ENCODE measurements at regions not wholly inside any gene's neighbourhood (a gene's known extent, or its start where the extent isn't known, plus 50 kb on each side); places are given as distances from the start of the nearest gene placed in this dataset.
"Not testable (repeated sequence)": the region's sequence is repeated elsewhere in the genome, so short reads cannot be mapped to it uniquely, and the experiment has no call there.

GRCh38 chr6:131430531-131430930 is 142.5 kb upstream of the ARG1 start:
- peaks cover 12% of the 10 kb centered on the region for H3K9me3 ChIP-seq (ENCODE audit: control insufficient read depth, insufficient read depth, low read depth, low read length)
- H3K9ac ChIP-seq (ENCODE audit: low read length) = no peak overlapping the region
- no peak overlapping the region for H3K27ac ChIP-seq (ENCODE audit: low read depth, low read length)
- H3K4me3 ChIP-seq (ENCODE audit: low read depth, low read length) = no peak overlapping the region
- H3K4me1 ChIP-seq (ENCODE audit: control insufficient read depth, insufficient read depth, low read length) = no peaks in the 10 kb centered on the region; the same call in 1 of the 2 replicates
- H3K27me3 ChIP-seq (ENCODE audit: control insufficient read depth, insufficient read depth, low read length) = no peaks in the 10 kb centered on the region
- no peaks in the 10 kb centered on the region for H3K36me3 ChIP-seq (ENCODE audit: control insufficient read depth, insufficient read depth, low read length)

- Histone ChIP-seq H3K9ac (ENCODE audit: low read length) (no peak overlapping the region), H3K4me3 (ENCODE audit: low read depth, low read length) (no peak overlapping the region), H3K27me3 (ENCODE audit: control insufficient read depth, insufficient read depth, low read length) (no peaks in the 10 kb centered on the region)
Observed at GRCh38 chr6:131431718-131432117, 141.3 kb upstream of the ARG1 start.

GRCh38 chr6:131433927-131434326 is 139.1 kb upstream of the ARG1 start:
- H3K4me1 ChIP-seq (ENCODE audit: control insufficient read depth, insufficient read depth, low read length) = no peaks in the 10 kb centered on the region; the same call in 1 of the 2 replicates
- no peak overlapping the region for H3K9ac ChIP-seq (ENCODE audit: low read length)
- H3K36me3 ChIP-seq (ENCODE audit: control insufficient read depth, insufficient read depth, low read length) = no peaks in the 10 kb centered on the region
- H3K27ac ChIP-seq (ENCODE audit: low read depth, low read length) = no peak overlapping the region
- no peaks in the 10 kb centered on the region for H3K27me3 ChIP-seq (ENCODE audit: control insufficient read depth, insufficient read depth, low read length)
- no peak overlapping the region for H3K4me3 ChIP-seq (ENCODE audit: low read depth, low read length)
- peaks cover 10% of the 10 kb centered on the region for H3K9me3 ChIP-seq (ENCODE audit: control insufficient read depth, insufficient read depth, low read depth, low read length)

More at GRCh38 chr6:131431718-131432117, 141.3 kb upstream of the ARG1 start:
- H3K27ac ChIP-seq (ENCODE audit: low read depth, low read length) = no peak overlapping the region
- no peaks in the 10 kb centered on the region for H3K36me3 ChIP-seq (ENCODE audit: control insufficient read depth, insufficient read depth, low read length)
- H3K9me3 ChIP-seq (ENCODE audit: control insufficient read depth, insufficient read depth, low read depth, low read length) = peaks cover 16% of the 10 kb centered on the region
- no peaks in the 10 kb centered on the region; the same call in 1 of the 2 replicates for H3K4me1 ChIP-seq (ENCODE audit: control insufficient read depth, insufficient read depth, low read length)

- Histone ChIP-seq H3K27me3 (ENCODE audit: control insufficient read depth, insufficient read depth, low read length) (no peaks in the 10 kb centered on the region), H3K9ac (ENCODE audit: low read length) (no peak overlapping the region), H3K4me3 (ENCODE audit: low read depth, low read length) (no peak overlapping the region), H3K9me3 (ENCODE audit: control insufficient read depth, insufficient read depth, low read depth, low read length) (peaks cover 8% of the 10 kb centered on the region), H3K4me1 (ENCODE audit: control insufficient read depth, insufficient read depth, low read length) (no peaks in the 10 kb centered on the region), H3K36me3 (ENCODE audit: control insufficient read depth, insufficient read depth, low read length) (no peaks in the 10 kb centered on the region), H3K27ac (ENCODE audit: low read depth, low read length) (no peak overlapping the region)
Observed at GRCh38 chr6:131436358-131436757, 136.7 kb upstream of the ARG1 start.

GRCh38 chr6:131443014-131443413 is 130.0 kb upstream of the ARG1 start:
- Histone ChIP-seq H3K36me3 (ENCODE audit: control insufficient read depth, insufficient read depth, low read length) (no peaks in the 10 kb centered on the region), H3K9ac (ENCODE audit: low read length) (no peak overlapping the region), H3K4me3 (ENCODE audit: low read depth, low read length) (no peak overlapping the region), H3K4me1 (ENCODE audit: control insufficient read depth, insufficient read depth, low read length) (no peaks in the 10 kb centered on the region), H3K9me3 (ENCODE audit: control insufficient read depth, insufficient read depth, low read depth, low read length) (peaks cover 2% of the 10 kb centered on the region), H3K27ac (ENCODE audit: low read depth, low read length) (no peak overlapping the region), H3K27me3 (ENCODE audit: control insufficient read depth, insufficient read depth, low read length) (no peaks in the 10 kb centered on the region)

- H3K4me1 ChIP-seq (ENCODE audit: control insufficient read depth, insufficient read depth, low read length) = no peaks in the 10 kb centered on the region
- H3K36me3 ChIP-seq (ENCODE audit: control insufficient read depth, insufficient read depth, low read length) = no peaks in the 10 kb centered on the region
- peaks cover under 1% of the 10 kb centered on the region; the same call in 1 of the 2 replicates for H3K9me3 ChIP-seq (ENCODE audit: control insufficient read depth, insufficient read depth, low read depth, low read length)
Observed at GRCh38 chr6:131443514-131443913, 129.5 kb upstream of the ARG1 start.

GRCh38 chr6:131445356-131445755 is 127.7 kb upstream of the ARG1 start:
- H3K27ac ChIP-seq (ENCODE audit: low read depth, low read length); H3K4me3 ChIP-seq (ENCODE audit: low read depth, low read length); H3K4me1 ChIP-seq (ENCODE audit: control insufficient read depth, insufficient read depth, low read length); H3K9me3 ChIP-seq (ENCODE audit: control insufficient read depth, insufficient read depth, low read depth, low read length); H3K36me3 ChIP-seq (ENCODE audit: control insufficient read depth, insufficient read depth, low read length); H3K9ac ChIP-seq (ENCODE audit: low read length); H3K27me3 ChIP-seq (ENCODE audit: control insufficient read depth, insufficient read depth, low read length): not testable (repeated sequence)

More at GRCh38 chr6:131443514-131443913, 129.5 kb upstream of the ARG1 start:
- Histone ChIP-seq H3K9ac (ENCODE audit: low read length) (no peak overlapping the region), H3K4me3 (ENCODE audit: low read depth, low read length) (no peak overlapping the region), H3K27ac (ENCODE audit: low read depth, low read length) (no peak overlapping the region), H3K27me3 (ENCODE audit: control insufficient read depth, insufficient read depth, low read length) (no peaks in the 10 kb centered on the region)

GRCh38 chr6:131450861-131451260 is 122.2 kb upstream of the ARG1 start:
- Histone ChIP-seq H3K36me3 (ENCODE audit: control insufficient read depth, insufficient read depth, low read length) (no peaks in the 10 kb centered on the region), H3K27ac (ENCODE audit: low read depth, low read length) (no peak overlapping the region), H3K4me1 (ENCODE audit: control insufficient read depth, insufficient read depth, low read length) (peaks cover 11% of the 10 kb centered on the region; the same call in 1 of the 2 replicates), H3K9me3 (ENCODE audit: control insufficient read depth, insufficient read depth, low read depth, low read length) (no peaks in the 10 kb centered on the region), H3K27me3 (ENCODE audit: control insufficient read depth, insufficient read depth, low read length) (no peaks in the 10 kb centered on the region), H3K4me3 (ENCODE audit: low read depth, low read length) (no peak overlapping the region), H3K9ac (ENCODE audit: low read length) (no peak overlapping the region)

GRCh38 chr6:131451321-131452144 is 121.5 kb upstream of the ARG1 start:
- Histone ChIP-seq H3K4me3 (ENCODE audit: low read depth, low read length) (no peak overlapping the region), H3K27ac (ENCODE audit: low read depth, low read length) (no peak overlapping the region), H3K9me3 (ENCODE audit: control insufficient read depth, insufficient read depth, low read depth, low read length) (no peaks in the 10 kb centered on the region), H3K9ac (ENCODE audit: low read length) (no peak overlapping the region), H3K27me3 (ENCODE audit: control insufficient read depth, insufficient read depth, low read length) (no peaks in the 10 kb centered on the region), H3K4me1 (ENCODE audit: control insufficient read depth, insufficient read depth, low read length) (peaks cover 11% of the 10 kb centered on the region; the same call in 1 of the 2 replicates), H3K36me3 (ENCODE audit: control insufficient read depth, insufficient read depth, low read length) (no peaks in the 10 kb centered on the region)

- Histone ChIP-seq H3K9me3 (ENCODE audit: control insufficient read depth, insufficient read depth, low read depth, low read length) (no peaks in the 10 kb centered on the region), H3K4me3 (ENCODE audit: low read depth, low read length) (no peak overlapping the region), H3K36me3 (ENCODE audit: control insufficient read depth, insufficient read depth, low read length) (no peaks in the 10 kb centered on the region), H3K4me1 (ENCODE audit: control insufficient read depth, insufficient read depth, low read length) (peaks cover 11% of the 10 kb centered on the region; the same call in 1 of the 2 replicates), H3K9ac (ENCODE audit: low read length) (no peak overlapping the region), H3K27me3 (ENCODE audit: control insufficient read depth, insufficient read depth, low read length) (no peaks in the 10 kb centered on the region), H3K27ac (ENCODE audit: low read depth, low read length) (no peak overlapping the region)
Observed at GRCh38 chr6:131453803-131454202, 119.2 kb upstream of the ARG1 start.

GRCh38 chr6:131456565-131456964 is 116.5 kb upstream of the ARG1 start:
- Histone ChIP-seq H3K4me3 (ENCODE audit: low read depth, low read length) (no peak overlapping the region), H3K36me3 (ENCODE audit: control insufficient read depth, insufficient read depth, low read length) (no peaks in the 10 kb centered on the region)

More at GRCh38 chr6:131456565-131456964, 116.5 kb upstream of the ARG1 start:
- Histone ChIP-seq H3K4me1 (ENCODE audit: control insufficient read depth, insufficient read depth, low read length) (peaks cover 13% of the 10 kb centered on the region), H3K9me3 (ENCODE audit: control insufficient read depth, insufficient read depth, low read depth, low read length) (no peaks in the 10 kb centered on the region), H3K9ac (ENCODE audit: low read length) (no peak overlapping the region), H3K27ac (ENCODE audit: low read depth, low read length) (no peak overlapping the region), H3K27me3 (ENCODE audit: control insufficient read depth, insufficient read depth, low read length) (no peaks in the 10 kb centered on the region)
